ENCODE measurements at regions not wholly inside any gene's neighbourhood (a gene's known extent, or its start where the extent isn't known, plus 50 kb on each side); places are given as distances from the start of the nearest gene placed in this dataset.

- TF ChIP-seq EGR1 (IDR thresholded peaks at IDR 0.05; ENCODE audit: borderline replicate concordance in 1 of 2, low read depth in 2 of 2, low read length in 2 of 2) = no peak
- TF ChIP-seq RELA (IDR thresholded peaks at IDR 0.05; ENCODE audit: borderline replicate concordance, partially characterized antibody) = no peak
- TF ChIP-seq PBX3 (IDR thresholded peaks at IDR 0.05; ENCODE audit: insufficient replicate concordance, low read depth, low read length) = no peak
- TF ChIP-seq BACH1 (IDR thresholded peaks at IDR 0.05; ENCODE audit: borderline replicate concordance) = no peak
- TF ChIP-seq IKZF2 (IDR thresholded peaks at IDR 0.05) = no peak
Observed at GRCh38 chr7:41763626-41764025, 60.7 kb upstream of the INHBA start (continued).

GRCh38 chr7:41762641-41763040 is 59.8 kb upstream of the INHBA start:
- Histone ChIP-seq H3K9me3 (replicated peaks; ENCODE audit: control insufficient read depth, insufficient read depth, low read length) (peaks cover 1% of the 10 kb centered on the region; the same call in 2 of the 3 replicates), H3K36me3 (ENCODE audit: control insufficient read depth in 2 of 2, insufficient read depth in 2 of 2, low read length in 1 of 2) (no peaks in the 10 kb centered on the region), H3K4me2 (ENCODE audit: control insufficient read depth, insufficient read depth) (no peak overlapping the region), H3K4me3 (no peak overlapping the region), H3K27me3 (replicated peaks in 1 of 2; ENCODE audit: control insufficient read depth in 2 of 2, insufficient read depth in 2 of 2, low read length in 1 of 2) (no peaks in the 10 kb centered on the region), H4K20me1 (ENCODE audit: control insufficient read depth, insufficient read depth) (no peaks in the 10 kb centered on the region), H2AFZ (ENCODE audit: control insufficient read depth, low read depth, low read length) (no peak overlapping the region), H3K79me2 (ENCODE audit: control insufficient read depth, insufficient read depth, low read length) (no peaks in the 10 kb centered on the region), H3K9ac (ENCODE audit: control insufficient read depth, insufficient read depth, low read length) (no peak overlapping the region), H3K27ac (ENCODE audit: control insufficient read depth, insufficient read depth) (no peak overlapping the region), H3K4me1 (ENCODE audit: control insufficient read depth, insufficient read depth, low read length) (no peaks in the 10 kb centered on the region)
- DNase-seq (ENCODE audit: low read depth, low spot score) (no peak), FAIRE-seq (no peak), ATAC-seq (no peak)
- CTCF ChIA-PET = no interaction called here
- intact Hi-C loops (cut with micrococcal nuclease; ENCODE audit: unreplicated experiment) (no loop called here), in situ Hi-C loops (cut with MboI) (no loop called here)
- no TSS peak for BruUV-seq (replicated peaks)
- POLR2A ChIA-PET = no interaction called here
- RAD21 ChIA-PET (ENCODE audit: unreplicated experiment) = no interaction called here
- TF ChIP-seq ZNF384 (IDR thresholded peaks at IDR 0.05; ENCODE audit: borderline replicate concordance, low read depth, low read length) (no peak), ZBTB40 (IDR thresholded peaks at IDR 0.05; ENCODE audit: borderline replicate concordance) (no peak), EP300 (IDR thresholded peaks at IDR 0.05; ENCODE audit: borderline replicate concordance in 1 of 2, control insufficient read depth in 1 of 2, low read depth in 2 of 2, low read length in 2 of 2) (no peak), RCOR1 (conservative IDR thresholded peaks at IDR 0.05; ENCODE audit: low read depth, low read length) (no peak), NR2C1 (IDR thresholded peaks at IDR 0.05) (no peak), ZSCAN29 (IDR thresholded peaks at IDR 0.05) (no peak), SRF (IDR thresholded peaks at IDR 0.05; ENCODE audit: low read depth in 2 of 2, low read length in 2 of 2) (no peak), MEF2A (IDR thresholded peaks at IDR 0.05; ENCODE audit: insufficient read depth, low read depth, low read length) (no peak), CREM (IDR thresholded peaks at IDR 0.05; ENCODE audit: low read depth) (no peak), POU2F2 (IDR thresholded peaks at IDR 0.05; ENCODE audit: borderline replicate concordance, low read depth, low read length) (no peak), SMAD5 (IDR thresholded peaks at IDR 0.05; ENCODE audit: low read depth) (no peak)
- SMC1A ChIA-PET (ENCODE audit: uncharacterized antibody, unreplicated experiment) = no interaction called here
